GM19023 (cell line): ENCODE measurements at regions not wholly inside any gene's neighbourhood (a gene's known extent, or its start where the extent isn't known, plus 50 kb on each side); places are given as distances from the start of the nearest gene placed in this dataset.

ENCODE experiments used
- ATAC-seq: cut with Tn5 transposase; IDR thresholded peaks from one replicate; pipeline ENCODE4 v1.9.1; 2021; ENCODE audit warnings: mild to moderate bottlenecking, moderate library complexity; ENCODE audit not compliant: unreplicated experiment

DNA sequence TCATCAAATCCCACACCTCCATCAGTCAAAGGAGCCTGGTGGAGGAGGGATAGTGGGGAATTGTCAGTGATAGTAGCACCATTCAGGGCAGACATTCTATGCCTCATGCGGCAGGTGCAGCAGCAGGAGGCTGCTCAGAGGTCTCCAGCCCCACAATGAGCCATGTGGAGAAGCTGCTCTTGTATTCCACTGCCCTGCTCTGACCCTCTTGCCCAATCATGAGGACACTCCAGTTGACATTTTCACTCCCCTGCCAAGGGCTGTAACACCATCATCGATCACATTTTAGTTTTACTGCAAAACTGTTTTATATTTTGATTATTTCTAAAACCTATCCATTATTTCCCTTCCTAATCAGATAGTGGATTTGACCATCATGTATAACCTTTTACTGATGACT lies 487.6 kb upstream of the KLHL29 start:
- no peak for ATAC-seq

DNA sequence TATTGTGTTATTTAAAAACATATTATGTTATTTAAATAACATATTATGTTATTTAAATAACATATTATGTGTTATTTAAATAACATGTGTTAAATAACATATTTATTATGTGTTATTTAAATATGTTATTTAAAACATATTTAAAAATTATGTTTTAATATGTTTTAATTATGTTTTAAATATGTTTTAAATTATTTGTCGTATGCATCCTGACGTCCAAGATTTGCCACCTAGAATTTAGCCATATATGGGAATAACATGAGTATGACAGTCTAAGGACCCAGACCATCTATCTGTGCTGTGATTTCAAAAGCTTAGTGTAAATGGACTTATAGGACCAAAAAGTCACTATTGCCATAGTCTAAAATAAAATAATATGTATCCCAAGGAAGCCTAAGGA lies 484.3 kb upstream of the KLHL29 start:
- no peak for ATAC-seq

DNA sequence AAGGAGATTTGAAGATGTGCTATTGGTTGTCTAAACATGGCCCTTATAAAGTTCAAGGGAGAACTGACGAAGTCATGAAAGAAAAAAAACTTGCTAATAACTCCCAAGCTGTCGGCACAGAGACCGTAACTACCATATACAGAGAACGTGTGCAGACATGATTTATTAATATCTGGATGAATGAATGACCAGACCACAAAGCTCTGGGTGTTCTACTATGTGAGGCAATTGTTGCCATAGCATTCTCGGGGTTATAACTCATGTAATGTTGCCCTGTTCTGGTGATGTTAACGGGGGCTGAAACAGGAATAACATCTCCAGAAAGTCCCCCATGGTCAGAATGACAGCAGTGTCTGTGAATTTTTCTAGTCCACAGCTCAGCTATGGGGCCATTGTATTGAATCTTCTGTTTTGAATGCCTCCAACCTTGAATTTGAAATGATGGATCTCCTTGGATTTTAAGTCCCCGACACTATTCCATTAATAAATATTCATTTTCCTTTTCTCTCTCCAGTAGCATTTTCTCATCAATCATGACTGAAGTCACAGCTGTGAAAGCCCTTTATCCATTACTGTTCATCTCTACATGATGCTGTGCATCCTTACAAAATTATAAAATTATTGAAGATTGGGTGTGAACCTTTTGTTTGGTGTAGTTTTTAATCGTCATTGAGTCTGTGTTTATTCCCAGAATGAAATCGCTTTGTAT lies 483.4 kb upstream of the KLHL29 start:
- ATAC-seq, result no peak

DNA sequence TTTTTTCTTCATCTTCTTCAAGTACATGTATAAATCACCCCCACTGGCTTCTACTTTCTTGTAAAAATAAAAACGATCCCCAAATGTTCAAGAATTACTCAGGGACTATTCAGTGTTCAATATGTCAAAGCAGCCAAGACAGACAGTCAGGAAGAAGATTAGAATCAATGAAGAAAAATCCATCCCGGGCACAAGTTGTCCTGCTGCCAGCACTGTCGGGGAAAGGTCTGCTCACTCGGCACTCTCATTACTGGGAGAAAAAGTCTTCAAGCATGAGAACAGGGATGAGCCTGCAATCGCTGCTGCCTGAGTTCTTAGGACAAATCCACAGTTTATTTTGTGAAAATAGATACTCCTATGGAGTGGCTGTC lies 482.8 kb upstream of the KLHL29 start:
- ATAC-seq, result no peak

DNA sequence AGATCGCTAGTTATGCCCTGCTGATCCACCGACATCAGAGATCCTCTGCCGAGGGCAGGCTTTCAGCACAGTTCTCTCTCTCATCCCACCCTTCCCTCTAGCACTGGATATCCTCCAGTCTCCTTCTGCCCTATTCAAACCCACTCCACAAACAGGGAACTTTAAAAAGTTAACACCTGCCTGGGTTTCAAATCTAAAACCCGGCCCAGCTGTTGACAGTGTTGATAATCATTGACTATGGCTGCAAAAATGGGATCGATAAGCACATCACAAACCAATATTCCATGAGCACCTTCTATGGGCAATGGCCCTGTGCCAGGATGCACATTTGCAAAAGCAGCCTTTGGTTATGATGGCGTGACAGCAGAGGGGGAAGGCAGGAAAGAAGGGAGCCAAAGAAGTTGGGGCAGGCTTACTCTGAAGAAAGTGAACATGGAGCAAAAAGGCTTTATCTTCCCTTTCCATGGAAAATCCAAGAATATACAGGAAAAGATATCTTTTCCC lies 482.3 kb upstream of the KLHL29 start:
- no peak for ATAC-seq

DNA sequence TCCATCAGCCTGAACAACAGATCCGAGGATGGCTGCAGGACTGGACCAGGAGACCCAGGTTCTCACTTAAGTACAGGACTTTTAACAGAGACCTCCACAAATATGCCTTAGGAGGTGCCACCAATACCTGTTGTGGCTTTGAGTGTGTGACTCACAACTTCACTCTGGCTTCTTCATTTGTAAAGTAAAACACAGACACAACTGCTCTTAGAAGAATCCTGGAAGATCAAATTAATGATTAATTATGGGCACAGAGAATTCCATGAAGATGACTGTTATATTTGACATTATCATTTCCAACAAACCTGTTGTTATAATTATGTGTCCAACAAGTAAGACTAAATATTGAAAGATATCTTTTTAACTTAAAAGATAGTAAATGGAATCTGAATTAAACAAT lies 481.4 kb upstream of the KLHL29 start:
- ATAC-seq, result no peak

DNA sequence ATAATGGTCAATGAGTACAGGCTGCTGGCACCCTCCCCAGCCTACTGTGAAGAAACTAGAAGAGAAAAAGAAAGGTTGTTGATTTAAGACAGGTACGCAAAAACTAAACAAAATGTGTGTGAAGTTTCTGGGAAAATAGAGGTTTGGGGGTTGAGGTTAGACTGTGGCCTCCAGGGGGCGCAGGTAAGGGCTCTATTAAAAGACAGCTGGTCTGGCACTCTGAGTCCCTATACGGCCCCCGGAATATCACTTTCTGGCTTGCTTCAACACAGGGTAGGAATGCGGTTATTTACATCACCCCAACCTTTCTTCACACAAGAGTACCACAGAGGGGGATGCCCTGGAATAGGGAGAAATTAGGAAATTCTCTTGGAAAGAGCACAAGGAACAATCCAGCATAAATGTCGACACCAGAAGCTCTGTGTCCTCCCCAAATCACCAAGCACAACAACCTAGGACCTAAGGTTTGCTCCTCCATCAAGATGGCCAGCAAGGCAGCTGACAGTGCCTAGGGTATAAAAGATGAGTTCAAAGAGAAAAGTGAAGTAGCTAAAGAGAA lies 480.8 kb upstream of the KLHL29 start:
- no peak for ATAC-seq

DNA sequence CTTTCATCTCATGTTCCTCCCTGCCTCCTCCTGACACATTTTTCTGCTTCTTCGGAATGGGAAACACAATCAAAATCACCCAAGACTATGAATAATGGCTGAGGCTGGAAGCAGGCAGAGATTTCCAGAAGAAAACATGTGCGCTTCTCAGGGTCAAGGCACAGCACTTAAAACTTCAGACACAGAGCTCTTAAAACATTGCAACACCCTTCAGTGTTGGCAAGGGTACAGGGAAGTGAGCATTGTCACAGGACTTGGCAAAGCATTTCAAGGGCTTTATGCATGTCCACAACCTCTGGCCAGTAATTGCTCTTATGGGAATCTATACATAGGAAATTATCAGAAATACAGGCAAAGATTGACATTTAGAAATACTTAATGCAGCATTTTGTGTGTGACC lies 477.6 kb upstream of the KLHL29 start:
- ATAC-seq, result no peak

DNA sequence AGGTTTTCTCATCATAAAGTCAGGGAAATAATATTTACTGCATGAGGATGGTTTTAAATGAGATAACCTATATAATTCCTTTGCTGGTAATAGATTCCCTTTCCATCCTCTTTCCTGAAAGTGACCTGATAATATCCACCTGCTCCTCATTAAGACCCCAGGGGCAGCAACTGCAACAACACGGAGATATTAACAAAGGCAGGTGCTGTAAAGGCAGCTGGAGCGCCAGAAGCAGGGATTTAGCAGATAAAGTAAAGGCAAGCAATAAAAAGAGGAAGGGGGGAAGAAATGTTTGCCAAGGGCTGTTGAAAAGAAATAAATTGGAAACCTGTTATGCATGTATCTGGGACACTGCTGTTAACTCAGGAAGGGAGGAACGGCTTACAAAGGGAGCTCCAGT lies 472.6 kb upstream of the KLHL29 start:
- ATAC-seq, result no peak

DNA sequence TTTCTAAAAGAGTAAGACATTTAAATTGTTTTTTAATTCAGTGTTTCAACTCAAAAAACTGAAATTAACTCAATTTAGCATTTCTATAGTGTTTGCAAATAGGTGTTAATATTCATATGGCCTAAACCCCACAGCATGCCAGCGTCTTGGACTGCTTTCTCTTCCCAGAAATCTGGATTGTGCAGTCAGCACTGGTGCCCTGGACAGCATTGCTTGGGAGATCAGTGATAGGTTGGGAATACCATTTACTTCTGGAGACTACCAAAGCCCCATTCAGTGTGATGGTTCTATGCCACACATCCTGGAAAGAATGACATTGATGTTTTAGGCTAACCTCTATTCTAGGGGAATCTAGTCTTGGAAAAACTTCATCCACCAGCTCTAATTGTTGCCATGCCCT lies 455.0 kb upstream of the KLHL29 start:
- ATAC-seq, result no peak

DNA sequence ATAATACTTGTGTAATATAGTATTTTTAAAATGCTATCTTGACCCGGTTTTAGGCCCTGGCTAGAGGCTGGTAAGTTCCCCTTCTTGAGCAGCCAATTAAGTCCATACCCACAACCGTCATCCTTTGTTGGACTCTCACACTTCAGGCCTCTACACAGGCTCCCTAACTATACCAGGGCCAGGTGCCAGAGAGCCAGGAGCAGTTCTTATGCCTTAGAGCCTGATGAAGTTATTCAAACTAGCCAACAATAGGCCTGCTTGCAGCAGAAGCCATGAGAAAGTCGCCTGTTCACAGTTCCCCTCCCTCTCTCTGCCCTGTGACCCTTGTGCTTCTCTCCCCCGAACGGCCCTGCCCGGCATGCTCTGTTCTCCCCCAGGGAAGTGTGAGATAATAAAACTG lies 454.2 kb upstream of the KLHL29 start:
- ATAC-seq, result no peak

DNA sequence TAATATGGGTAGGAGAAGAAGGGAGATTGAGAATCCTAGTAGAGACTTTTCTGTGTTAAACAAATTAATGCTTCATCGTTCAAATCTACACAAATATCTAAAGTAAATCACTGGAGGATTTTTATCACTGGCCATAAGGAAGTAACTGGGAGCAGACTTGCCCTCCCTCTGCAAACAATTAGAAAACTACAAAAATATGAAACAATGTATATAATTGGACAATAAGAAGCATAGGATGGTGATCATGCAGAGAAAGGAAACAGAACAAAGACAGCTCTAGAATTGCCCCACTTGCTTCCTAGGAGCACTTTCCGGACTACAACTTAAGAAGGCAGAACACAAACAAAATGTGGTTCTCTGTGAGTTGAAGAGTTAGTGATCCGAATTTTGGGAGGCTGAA lies 452.7 kb upstream of the KLHL29 start:
- ATAC-seq, result no peak

DNA sequence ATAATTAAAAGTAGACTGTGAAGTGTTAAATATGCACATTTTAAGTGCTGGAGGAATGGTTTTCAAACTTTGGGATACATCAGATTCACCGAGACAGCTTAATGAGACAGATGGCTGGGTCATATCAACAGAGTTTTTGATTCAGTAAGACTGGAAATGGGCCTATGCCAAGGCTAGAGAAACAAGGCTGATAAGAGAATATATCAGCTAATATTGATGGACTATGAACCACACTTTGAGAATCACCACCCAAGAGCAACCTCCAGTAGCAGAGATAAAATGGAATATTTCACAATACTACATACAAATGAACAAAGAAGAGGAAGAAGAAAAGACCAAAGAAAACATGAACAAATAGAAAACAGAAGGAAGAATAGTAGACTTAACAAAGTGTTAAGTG lies 450.2 kb upstream of the KLHL29 start:
- no peak for ATAC-seq

DNA sequence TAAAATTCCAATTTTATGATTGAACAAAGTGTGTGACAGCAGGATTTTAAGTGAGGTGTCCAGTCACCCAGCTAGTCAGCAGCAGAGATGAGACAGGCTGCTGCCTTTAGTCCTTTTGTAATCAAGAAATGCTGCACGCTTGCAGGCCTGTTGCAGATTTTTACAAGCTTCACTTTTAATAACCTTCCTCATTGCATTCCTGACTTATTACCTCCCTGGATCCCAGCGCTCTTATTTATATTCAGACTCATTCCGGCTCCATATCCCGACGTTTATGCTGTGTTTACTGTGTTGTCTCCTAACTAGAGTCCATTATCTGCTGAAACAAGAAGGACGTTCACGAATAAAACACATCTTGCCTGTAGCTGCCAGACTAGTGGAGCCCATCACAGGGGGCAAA lies 442.5 kb upstream of the KLHL29 start:
- no peak for ATAC-seq

DNA sequence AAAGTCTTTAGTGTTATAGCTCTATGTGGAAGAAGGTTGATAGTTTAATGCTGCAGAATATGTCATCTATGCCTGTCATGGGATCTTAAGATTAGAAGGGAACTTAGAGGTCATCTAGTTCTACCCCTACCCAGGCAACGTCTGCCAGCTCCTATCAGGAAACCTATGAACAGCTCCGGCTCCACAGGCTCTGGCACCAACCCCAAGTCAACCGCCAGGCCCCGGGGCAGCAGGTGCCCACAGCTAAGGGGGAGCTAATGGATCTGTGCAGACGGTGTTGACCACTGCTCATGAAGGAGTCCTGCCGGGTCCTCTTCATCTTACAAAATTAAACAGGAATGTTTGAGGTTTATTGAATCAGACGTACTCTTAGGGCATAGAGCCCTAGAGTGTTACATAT lies 440.8 kb upstream of the KLHL29 start:
- no peak for ATAC-seq

DNA sequence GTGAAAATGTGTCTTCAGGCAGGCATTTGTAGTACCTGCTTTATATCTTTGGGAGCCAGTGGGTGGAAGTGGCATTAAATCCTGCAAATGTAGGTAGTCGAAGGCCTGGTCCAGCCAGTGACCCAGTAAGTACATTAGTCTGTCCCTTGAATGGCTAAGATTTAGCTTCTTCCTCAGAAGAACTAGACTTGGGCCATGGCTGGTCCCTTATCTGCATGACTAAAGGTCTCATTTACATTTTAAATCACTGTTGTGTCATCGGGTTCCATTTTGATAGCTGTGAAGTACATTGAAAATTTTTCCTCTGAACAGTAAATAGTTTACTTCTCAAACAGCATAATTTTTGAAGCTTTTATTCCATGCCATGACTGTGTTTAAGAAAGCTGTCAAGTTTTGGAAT lies 438.4 kb upstream of the KLHL29 start:
- ATAC-seq, result no peak

DNA sequence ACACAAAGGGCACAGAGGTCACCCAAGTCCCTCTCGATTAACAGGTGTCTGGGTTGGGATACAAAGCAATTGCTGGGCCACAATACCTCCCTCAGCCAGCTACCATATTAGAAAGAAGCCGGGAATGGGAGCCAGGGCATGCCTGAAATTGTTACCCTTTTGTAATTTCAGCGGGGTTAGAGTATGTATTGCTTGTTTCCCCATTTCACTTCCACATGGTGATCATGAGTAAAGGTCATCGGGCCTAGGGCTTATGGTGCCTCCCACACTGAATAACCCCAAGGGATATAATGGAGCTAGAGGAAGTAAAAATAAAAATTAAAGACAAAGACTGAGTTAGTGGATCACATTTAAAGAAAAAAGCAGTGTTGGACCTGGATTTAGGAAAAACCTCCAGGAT lies 437.2 kb upstream of the KLHL29 start:
- ATAC-seq, result no peak

DNA sequence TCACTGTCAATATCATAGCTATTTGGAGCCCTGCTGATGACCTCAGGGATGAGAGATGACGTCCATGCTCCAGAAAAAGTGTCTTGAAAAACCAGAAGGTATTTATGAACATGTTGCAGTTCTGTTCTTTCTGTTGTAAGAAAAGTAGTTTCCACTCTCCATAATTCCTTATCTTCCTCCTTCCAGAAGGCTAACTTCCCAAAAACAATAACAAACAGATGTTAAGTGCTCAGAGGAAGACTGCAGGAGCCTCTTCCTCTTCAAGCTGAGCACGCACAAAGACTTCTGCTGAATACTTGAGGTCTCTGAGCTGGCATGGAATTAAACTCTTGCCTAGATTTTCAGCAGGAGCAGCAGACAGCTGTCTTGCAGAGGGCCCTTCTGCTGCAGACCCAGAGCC lies 434.5 kb upstream of the KLHL29 start:
- no peak for ATAC-seq

DNA sequence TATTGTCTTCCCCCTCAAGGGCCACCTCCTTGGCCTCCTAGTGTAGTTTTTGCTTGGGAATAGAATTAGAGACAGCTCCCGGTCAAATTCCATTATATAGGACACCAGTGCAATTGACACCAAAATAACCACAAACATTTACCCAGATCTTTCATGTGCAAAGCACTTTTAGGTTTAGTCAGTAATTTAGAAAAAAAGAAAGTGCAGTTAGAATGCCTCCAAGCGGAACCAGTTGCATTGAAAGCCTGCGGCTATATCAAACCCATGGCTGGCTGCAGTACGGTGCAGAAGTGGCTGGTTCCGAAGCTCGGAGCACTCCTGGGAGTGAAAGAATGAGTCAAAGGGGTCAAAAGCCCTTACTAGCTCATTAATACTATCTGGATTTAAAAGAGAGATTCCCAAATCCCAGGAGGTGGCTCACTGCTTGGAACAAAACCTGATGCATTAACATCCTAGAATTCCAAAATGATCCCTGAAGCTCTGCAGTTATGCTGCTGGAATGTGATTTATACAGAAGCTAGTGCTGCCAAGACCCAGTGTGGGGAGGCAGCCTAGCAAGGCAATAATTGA lies 432.2 kb upstream of the KLHL29 start:
- no peak for ATAC-seq

DNA sequence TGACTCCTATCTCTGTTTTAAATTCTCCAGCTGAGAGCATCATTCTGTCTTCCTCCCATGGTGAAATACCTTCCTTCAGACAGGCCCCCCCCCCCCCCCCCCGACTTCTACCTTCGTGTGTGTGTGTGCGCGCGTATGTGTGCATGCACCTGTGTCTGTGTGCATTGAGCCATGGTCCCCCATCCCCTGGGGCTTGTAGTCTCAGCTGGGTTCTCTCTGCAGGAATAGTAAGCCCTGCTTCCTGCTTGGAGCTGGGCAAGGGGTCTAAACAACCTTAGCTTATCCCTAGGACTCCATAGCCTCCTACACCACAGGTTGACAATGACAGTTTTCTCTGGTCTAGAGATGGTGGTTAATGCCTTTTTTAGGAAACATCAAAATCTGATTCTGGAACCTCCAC lies 427.5 kb upstream of the KLHL29 start:
- no peak for ATAC-seq

DNA sequence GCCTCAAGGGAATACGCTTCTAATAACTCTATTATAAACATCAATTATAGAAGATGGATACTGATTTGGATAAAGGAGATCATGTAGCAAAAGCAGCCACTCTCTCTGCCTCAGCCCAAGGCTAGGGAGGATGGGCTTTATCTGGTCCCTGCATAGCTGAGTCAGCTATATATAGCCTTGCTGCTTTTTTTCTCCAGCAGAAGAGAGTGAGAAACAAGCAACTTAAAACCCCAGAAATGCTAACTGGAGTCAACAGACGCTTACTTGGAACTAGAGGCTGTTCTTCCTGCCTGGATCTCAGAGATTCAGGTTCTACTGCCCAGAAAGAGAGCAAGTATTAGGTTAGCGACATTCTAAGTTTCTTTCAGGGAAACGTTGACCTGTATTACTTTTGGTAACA lies 426.7 kb upstream of the KLHL29 start:
- ATAC-seq, result no peak

DNA sequence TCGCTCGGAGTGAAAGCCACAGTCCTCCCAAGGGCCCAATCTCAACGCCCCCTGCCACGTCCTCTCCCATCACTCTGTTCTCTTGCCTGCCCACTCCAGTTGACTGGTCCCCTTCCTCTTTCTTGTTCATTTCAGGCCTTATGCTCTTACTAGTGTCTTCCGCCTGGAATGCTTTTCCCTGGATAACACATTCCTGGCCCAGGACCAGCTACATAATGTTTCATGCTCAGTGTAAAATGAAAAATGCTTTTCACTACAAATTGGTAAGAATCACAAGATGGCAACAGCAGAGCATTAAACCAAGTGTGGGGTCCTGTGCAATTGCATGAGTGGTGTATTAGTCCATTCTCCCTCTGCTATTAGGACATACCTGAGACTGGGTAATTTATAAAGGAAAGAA lies 417.2 kb upstream of the KLHL29 start:
- ATAC-seq, result no peak
